Fibroblast of villous mesenchyme (primary cell): ENCODE measurements at regions not wholly inside any gene's neighbourhood (a gene's known extent, or its start where the extent isn't known, plus 50 kb on each side); places are given as distances from the start of the nearest gene placed in this dataset.

Experiments
- DNase-seq: peaks from one replicate; pipeline ENCODE4 v3.0.0-alpha.2; 2010; ENCODE audit warnings: low read depth
- H3K4me3 ChIP-seq: 2 replicates; pipeline ENCODE4 v1.5.1; 2011; ENCODE audit warnings: low read depth, mild to moderate bottlenecking, low read length
- CTCF ChIP-seq: IDR thresholded peaks from 2 replicates; pipeline ENCODE4 v1.5.1; 2012; ENCODE audit warnings: low read depth, mild to moderate bottlenecking, low read length; ENCODE audit not compliant: insufficient read depth

GRCh38 chr9:99621040-99621439 lies 200.6 kb upstream of the NR4A3 start:
- no peak for DNase-seq
- no peak overlapping the region for H3K4me3 ChIP-seq
- TF ChIP-seq CTCF, result no peak

GRCh38 chr9:99622679-99623078 lies 199.0 kb upstream of the NR4A3 start:
- no peak overlapping the region for H3K4me3 ChIP-seq
- DNase-seq, result no peak
- no peak for TF ChIP-seq CTCF

- TF ChIP-seq CTCF, result no peak
- H3K4me3 ChIP-seq, result no peak overlapping the region
Measured at GRCh38 chr9:99623780-99624364, 197.8 kb upstream of the NR4A3 start.

GRCh38 chr9:99624499-99625233 lies 197.0 kb upstream of the NR4A3 start:
- no peak for TF ChIP-seq CTCF
- DNase-seq, result no peak
- no peak overlapping the region for H3K4me3 ChIP-seq

More at GRCh38 chr9:99623780-99624364, 197.8 kb upstream of the NR4A3 start:
- DNase-seq, result no peak

GRCh38 chr9:99626426-99626825 lies 195.3 kb upstream of the NR4A3 start:
- H3K4me3 ChIP-seq, result no peak overlapping the region
- no peak for TF ChIP-seq CTCF
- DNase-seq, result no peak

GRCh38 chr9:99628285-99628684 lies 193.4 kb upstream of the NR4A3 start:
- DNase-seq, result no peak
- H3K4me3 ChIP-seq, result no peak overlapping the region
- no peak for TF ChIP-seq CTCF
